ENCODE measurements at regions not wholly inside any gene's neighbourhood (a gene's known extent, or its start where the extent isn't known, plus 50 kb on each side); places are given as distances from the start of the nearest gene placed in this dataset.

DNA sequence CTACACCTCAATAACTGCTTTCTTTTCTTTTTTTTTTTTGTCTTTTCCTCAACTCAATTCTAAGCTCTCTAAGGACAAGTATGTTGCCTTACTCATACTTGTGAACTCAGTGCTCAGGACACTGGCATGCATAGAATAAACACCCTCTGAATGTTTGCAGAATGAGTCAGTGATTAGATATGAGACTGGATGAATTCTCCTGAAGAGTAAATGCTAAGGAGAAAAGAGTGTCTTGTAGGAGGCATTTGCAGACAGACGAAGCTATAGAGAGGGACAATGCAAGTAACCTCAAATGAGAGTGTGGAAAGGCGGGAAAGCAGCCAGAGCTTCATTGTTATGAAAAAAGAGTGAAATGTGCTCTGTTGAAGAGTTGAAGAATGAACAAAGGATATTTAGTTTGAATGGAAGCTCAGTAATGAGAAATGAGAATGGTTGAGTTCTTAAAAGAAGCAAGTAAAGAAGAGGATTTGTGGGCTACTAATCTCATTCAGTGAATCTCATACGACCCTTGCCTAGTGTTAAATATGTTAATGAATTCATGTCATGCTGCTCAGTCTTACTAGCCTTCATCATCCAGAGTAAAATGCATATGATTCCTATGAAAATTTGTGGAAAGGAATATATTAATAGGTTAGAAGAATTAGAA lies 166.1 kb upstream of the DPYD start:
- H3K27me3 ChIP-seq (ENCODE audit: control insufficient read depth in 1 of 2, insufficient read depth in 1 of 2, low read length in 2 of 2) = no peaks in the 10 kb centered on the region
- 3% methylated on average over 2 of the region's 3 CpGs for WGBS

DNA sequence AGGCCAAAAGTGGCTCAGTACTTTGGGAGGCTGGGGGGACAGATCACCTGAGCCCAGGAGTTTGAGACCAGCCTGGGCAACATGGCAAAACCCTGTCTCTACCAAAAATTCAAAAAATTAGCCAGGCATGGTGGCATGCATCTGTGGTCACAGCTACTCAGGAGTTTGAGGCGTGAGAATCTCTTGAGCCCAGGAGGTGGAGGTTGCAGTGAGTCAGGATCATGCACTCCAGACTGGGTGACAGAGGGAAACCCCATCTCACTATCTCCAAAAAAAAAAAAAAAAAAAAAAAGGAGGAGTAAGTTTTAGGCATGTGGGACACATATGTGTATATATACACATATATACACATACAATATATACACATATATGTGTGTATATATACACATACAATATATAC lies 165.3 kb upstream of the DPYD start:
- no peak overlapping the region for H2AFZ ChIP-seq (ENCODE audit: low read depth, low read length)
- peak overlapping the region; percentile 89 for H3K27ac ChIP-seq (ENCODE audit: low read length, poor library complexity, severe bottlenecking)
- no peak overlapping the region for H3K9ac ChIP-seq (ENCODE audit: low read length)
- no CpG with 5 or more reads among the region's 1 CpG for WGBS
- no peak overlapping the region for H2BK15ac ChIP-seq (ENCODE audit: low read depth, poor library complexity, severe bottlenecking)
- H4K8ac ChIP-seq (ENCODE audit: low read length) = no peak overlapping the region
- no peak overlapping the region for H3K4me2 ChIP-seq (ENCODE audit: low read length, poor library complexity, severe bottlenecking)
- no peak overlapping the region for H3K23ac ChIP-seq (ENCODE audit: low read length in 2 of 2)
- peak overlapping the region in 1 of 2 experiments; percentile 67 for H3K4ac ChIP-seq (ENCODE audit: low read depth in 1 of 2, low read length in 2 of 2)
- peak overlapping the region; percentile 31 for H2BK5ac ChIP-seq (ENCODE audit: low read depth, low read length, poor library complexity, severe bottlenecking)
- no peak overlapping the region for H4K91ac ChIP-seq (ENCODE audit: low read length)
- H3K79me1 ChIP-seq (replicated peaks; ENCODE audit: low read length, poor library complexity, severe bottlenecking) = peaks cover 2% of the 10 kb centered on the region
- DNase-seq = peak; percentile 78
- H3K4me1 ChIP-seq (ENCODE audit: control insufficient read depth, insufficient read depth, low read depth, low read length) = no peaks in the 10 kb centered on the region
- no peak overlapping the region for H3K14ac ChIP-seq (ENCODE audit: low read length in 2 of 2)
- H3K36me3 ChIP-seq (ENCODE audit: control insufficient read depth in 1 of 2, insufficient read depth in 2 of 2, low read depth in 1 of 2, low read length in 2 of 2) = no peaks in the 10 kb centered on the region
- peak overlapping the region; percentile 54 for H2AK5ac ChIP-seq (ENCODE audit: low read length, severe bottlenecking)
- H3K9me3 ChIP-seq (ENCODE audit: control insufficient read depth, low read length) = no peaks in the 10 kb centered on the region
- H3K4me3 ChIP-seq (ENCODE audit: insufficient read depth in 1 of 2, low read depth in 1 of 2, low read length in 2 of 2) = no peak overlapping the region
- H2BK12ac ChIP-seq (ENCODE audit: low read length in 2 of 2) = peak overlapping the region in 1 of 2 experiments; percentile 86
- H3K18ac ChIP-seq (ENCODE audit: low read depth in 1 of 2, low read length in 2 of 2) = peak overlapping the region; percentile 75 to 92
- no peaks in the 10 kb centered on the region for H3K27me3 ChIP-seq (ENCODE audit: control insufficient read depth in 1 of 2, insufficient read depth in 1 of 2, low read length in 2 of 2)
- peak overlapping the region; percentile 92 for H2BK120ac ChIP-seq (ENCODE audit: low read depth, low read length)

More for the DNA sequence above, 166.1 kb upstream of the DPYD start:
- Histone ChIP-seq H3K4ac (ENCODE audit: low read depth in 1 of 2, low read length in 2 of 2) (no peak overlapping the region), H3K79me1 (replicated peaks; ENCODE audit: low read length, poor library complexity, severe bottlenecking) (peaks cover 2% of the 10 kb centered on the region), H3K18ac (ENCODE audit: low read depth in 1 of 2, low read length in 2 of 2) (no peak overlapping the region), H3K9ac (ENCODE audit: low read length) (no peak overlapping the region), H3K27ac (ENCODE audit: low read length, poor library complexity, severe bottlenecking) (peak overlapping the region; percentile 84), H3K9me3 (ENCODE audit: control insufficient read depth, low read length) (no peaks in the 10 kb centered on the region), H4K8ac (ENCODE audit: low read length) (no peak overlapping the region), H2BK15ac (ENCODE audit: low read depth, poor library complexity, severe bottlenecking) (no peak overlapping the region), H2AFZ (ENCODE audit: low read depth, low read length) (no peak overlapping the region), H2BK12ac (ENCODE audit: low read length in 2 of 2) (no peak overlapping the region), H4K91ac (ENCODE audit: low read length) (no peak overlapping the region), H2AK5ac (ENCODE audit: low read length, severe bottlenecking) (no peak overlapping the region), H3K23ac (ENCODE audit: low read length in 2 of 2) (no peak overlapping the region), H3K14ac (ENCODE audit: low read length in 2 of 2) (no peak overlapping the region), H3K4me1 (ENCODE audit: control insufficient read depth, insufficient read depth, low read depth, low read length) (no peaks in the 10 kb centered on the region), H2BK120ac (ENCODE audit: low read depth, low read length) (no peak overlapping the region), H3K36me3 (ENCODE audit: control insufficient read depth in 1 of 2, insufficient read depth in 2 of 2, low read depth in 1 of 2, low read length in 2 of 2) (no peaks in the 10 kb centered on the region), H2BK5ac (ENCODE audit: low read depth, low read length, poor library complexity, severe bottlenecking) (no peak overlapping the region), H3K4me3 (ENCODE audit: insufficient read depth in 1 of 2, low read depth in 1 of 2, low read length in 2 of 2) (no peak overlapping the region), H3K4me2 (ENCODE audit: low read length, poor library complexity, severe bottlenecking) (no peak overlapping the region)
- peak; percentile 95 for DNase-seq

DNA sequence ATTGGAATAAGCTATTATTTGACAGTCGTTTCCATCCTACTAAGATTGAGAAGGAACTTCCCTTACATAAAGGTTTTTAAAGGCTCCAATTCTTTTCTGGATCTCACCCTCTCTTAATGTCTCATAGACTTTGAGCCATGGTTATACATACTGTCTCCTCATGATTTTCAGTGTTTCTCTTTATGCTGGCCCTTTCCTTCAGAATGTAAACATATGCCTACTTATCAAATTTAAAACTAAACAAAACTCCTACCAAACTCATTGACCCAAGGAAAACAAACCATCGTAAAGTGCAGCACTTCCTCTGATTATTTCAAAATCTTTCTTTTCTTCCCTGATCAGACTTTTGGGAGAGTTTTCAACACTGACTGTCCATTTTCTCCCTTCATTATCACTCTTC lies 163.4 kb upstream of the DPYD start:
- 28% methylated on average over 2 of the region's 2 CpGs for WGBS
- no peak overlapping the region for H4K91ac ChIP-seq (ENCODE audit: low read length)
- no peak overlapping the region for H2AFZ ChIP-seq (ENCODE audit: low read depth, low read length)
- DNase-seq = peak; percentile 46
- no peak overlapping the region for H3K4me2 ChIP-seq (ENCODE audit: low read length, poor library complexity, severe bottlenecking)
- H3K14ac ChIP-seq (ENCODE audit: low read length in 2 of 2) = no peak overlapping the region
- H2BK120ac ChIP-seq (ENCODE audit: low read depth, low read length) = no peak overlapping the region
- no peak overlapping the region for H2AK5ac ChIP-seq (ENCODE audit: low read length, severe bottlenecking)
- H2BK15ac ChIP-seq (ENCODE audit: low read depth, poor library complexity, severe bottlenecking) = no peak overlapping the region
- no peak overlapping the region for H3K4me3 ChIP-seq (ENCODE audit: insufficient read depth in 1 of 2, low read depth in 1 of 2, low read length in 2 of 2)
- H3K23ac ChIP-seq (ENCODE audit: low read length in 2 of 2) = no peak overlapping the region
- H2BK5ac ChIP-seq (ENCODE audit: low read depth, low read length, poor library complexity, severe bottlenecking) = no peak overlapping the region
- no peaks in the 10 kb centered on the region for H3K4me1 ChIP-seq (ENCODE audit: control insufficient read depth, insufficient read depth, low read depth, low read length)
- no peak overlapping the region for H4K8ac ChIP-seq (ENCODE audit: low read length)
- H3K79me1 ChIP-seq (replicated peaks; ENCODE audit: low read length, poor library complexity, severe bottlenecking) = peaks cover 2% of the 10 kb centered on the region
- H3K9ac ChIP-seq (ENCODE audit: low read length) = no peak overlapping the region
- H3K27ac ChIP-seq (ENCODE audit: low read length, poor library complexity, severe bottlenecking) = no peak overlapping the region
- H3K4ac ChIP-seq (ENCODE audit: low read depth in 1 of 2, low read length in 2 of 2) = peak overlapping the region in 1 of 2 experiments; percentile 90
- H3K36me3 ChIP-seq (ENCODE audit: control insufficient read depth in 1 of 2, insufficient read depth in 2 of 2, low read depth in 1 of 2, low read length in 2 of 2) = no peaks in the 10 kb centered on the region
- peak overlapping the region in 1 of 2 experiments; percentile 91 for H3K18ac ChIP-seq (ENCODE audit: low read depth in 1 of 2, low read length in 2 of 2)
- H2BK12ac ChIP-seq (ENCODE audit: low read length in 2 of 2) = peak overlapping the region in 1 of 2 experiments; percentile 69
- H3K27me3 ChIP-seq (ENCODE audit: control insufficient read depth in 1 of 2, insufficient read depth in 1 of 2, low read length in 2 of 2) = no peaks in the 10 kb centered on the region
- H3K9me3 ChIP-seq (ENCODE audit: control insufficient read depth, low read length) = no peaks in the 10 kb centered on the region

DNA sequence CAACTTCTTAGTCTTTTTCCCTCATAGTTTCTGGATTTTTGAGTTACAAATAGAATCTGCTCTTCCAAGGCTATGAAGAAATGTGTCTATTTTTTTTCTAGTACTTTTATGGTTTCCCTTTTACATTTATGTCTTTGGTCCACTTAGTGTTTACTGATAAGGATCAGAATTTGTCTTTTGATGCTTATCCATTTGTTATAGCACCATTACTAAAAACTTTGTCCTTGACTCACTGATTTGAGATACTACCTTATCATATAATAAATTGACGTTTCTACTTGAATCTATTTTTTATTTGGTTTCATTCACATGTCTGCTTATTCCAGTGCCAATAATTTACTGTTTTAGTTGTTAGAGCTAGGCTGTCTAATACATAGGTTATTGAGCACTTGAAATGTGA lies 161.1 kb upstream of the DPYD start:
- no peak overlapping the region for H2AFZ ChIP-seq (ENCODE audit: low read depth, low read length)

More for the DNA sequence above, 161.1 kb upstream of the DPYD start:
- H2BK120ac ChIP-seq (ENCODE audit: low read depth, low read length) = no peak overlapping the region
- H4K8ac ChIP-seq (ENCODE audit: low read length) = no peak overlapping the region
- H3K36me3 ChIP-seq (ENCODE audit: control insufficient read depth in 1 of 2, insufficient read depth in 2 of 2, low read depth in 1 of 2, low read length in 2 of 2) = no peaks in the 10 kb centered on the region
- H3K23ac ChIP-seq (ENCODE audit: low read length in 2 of 2) = no peak overlapping the region
- peaks cover 2% of the 10 kb centered on the region for H3K79me1 ChIP-seq (replicated peaks; ENCODE audit: low read length, poor library complexity, severe bottlenecking)
- no peaks in the 10 kb centered on the region for H3K27me3 ChIP-seq (ENCODE audit: control insufficient read depth in 1 of 2, insufficient read depth in 1 of 2, low read length in 2 of 2)
- H4K91ac ChIP-seq (ENCODE audit: low read length) = no peak overlapping the region
- DNase-seq = no peak
- no peak overlapping the region for H3K27ac ChIP-seq (ENCODE audit: low read length, poor library complexity, severe bottlenecking)
- H3K4me3 ChIP-seq (ENCODE audit: insufficient read depth in 1 of 2, low read depth in 1 of 2, low read length in 2 of 2) = no peak overlapping the region
- WGBS = no CpG with 5 or more reads among the region's 1 CpG
- no peak overlapping the region for H3K18ac ChIP-seq (ENCODE audit: low read depth in 1 of 2, low read length in 2 of 2)
- no peaks in the 10 kb centered on the region for H3K4me1 ChIP-seq (ENCODE audit: control insufficient read depth, insufficient read depth, low read depth, low read length)
- H3K9ac ChIP-seq (ENCODE audit: low read length) = no peak overlapping the region
- H2BK5ac ChIP-seq (ENCODE audit: low read depth, low read length, poor library complexity, severe bottlenecking) = no peak overlapping the region
- no peak overlapping the region for H2BK15ac ChIP-seq (ENCODE audit: low read depth, poor library complexity, severe bottlenecking)
- H3K4ac ChIP-seq (ENCODE audit: low read depth in 1 of 2, low read length in 2 of 2) = no peak overlapping the region
- no peak overlapping the region for H2BK12ac ChIP-seq (ENCODE audit: low read length in 2 of 2)
- H3K14ac ChIP-seq (ENCODE audit: low read length in 2 of 2) = no peak overlapping the region
- no peak overlapping the region for H2AK5ac ChIP-seq (ENCODE audit: low read length, severe bottlenecking)
- no peaks in the 10 kb centered on the region for H3K9me3 ChIP-seq (ENCODE audit: control insufficient read depth, low read length)
- H3K4me2 ChIP-seq (ENCODE audit: low read length, poor library complexity, severe bottlenecking) = no peak overlapping the region

All from mesenchymal stem cell (in vitro differentiated cells and primary cell).